ENCODE measurements at regions not wholly inside any gene's neighbourhood (a gene's known extent, or its start where the extent isn't known, plus 50 kb on each side); places are given as distances from the start of the nearest gene placed in this dataset.

DNA sequence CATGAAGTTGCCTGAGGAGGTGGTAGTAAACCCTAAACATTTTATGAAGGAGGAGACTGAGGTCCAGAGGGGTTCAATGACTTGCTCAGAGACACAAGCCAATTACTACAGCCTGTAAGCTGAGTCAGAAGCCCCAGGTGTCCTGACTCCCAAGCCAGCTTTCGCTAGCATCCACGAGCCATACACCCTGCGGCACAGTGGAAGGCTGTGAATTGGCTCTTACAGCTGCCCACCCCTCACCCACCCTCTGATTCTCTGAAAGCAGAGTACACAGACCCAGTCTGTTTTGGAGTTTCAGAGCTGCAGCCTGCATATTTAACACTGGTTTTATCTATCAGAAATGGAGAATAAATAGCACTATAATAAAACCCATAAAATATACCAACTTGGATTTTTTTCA is 253.4 kb downstream of the IGSF11 start:
- DNase-seq (ENCODE audit: low spot score): no peak
- H3K36me3 ChIP-seq (replicated peaks in 1 of 2; ENCODE audit: control insufficient read depth in 2 of 2, insufficient read depth in 2 of 2, low read length in 2 of 2): no peaks in the 10 kb centered on the region
- no peak overlapping the region for H3K4me2 ChIP-seq (ENCODE audit: insufficient read depth, low read length, poor library complexity, severe bottlenecking)

DNA sequence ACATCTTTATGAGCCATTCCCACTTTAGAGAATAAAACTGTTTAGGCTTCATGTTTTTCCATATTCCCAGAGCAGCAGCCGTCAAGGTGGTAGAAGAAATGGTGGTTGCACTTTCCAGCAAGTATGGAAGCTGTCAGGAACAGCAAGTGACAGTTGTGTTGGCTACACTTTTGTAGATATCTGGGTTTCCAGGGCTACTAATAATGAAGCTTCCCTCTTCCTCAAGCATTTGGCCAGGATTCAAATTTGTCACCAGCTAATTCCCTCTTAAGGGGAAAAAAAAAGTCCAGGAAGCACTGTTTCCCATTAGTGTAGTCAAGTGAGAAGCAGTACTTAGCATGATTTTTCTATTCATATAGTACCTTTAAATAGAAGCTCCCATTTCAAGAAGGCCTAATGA is 252.8 kb downstream of the IGSF11 start:
- H3K27ac ChIP-seq (replicated peaks; ENCODE audit: low read length): no peak overlapping the region
- no peak overlapping the region for H3K4ac ChIP-seq (ENCODE audit: low read length)
- no peak overlapping the region for H4K91ac ChIP-seq (ENCODE audit: low read depth, low read length, poor library complexity)
- no peaks in the 10 kb centered on the region for H3K9me3 ChIP-seq (replicated peaks in 1 of 2; ENCODE audit: control insufficient read depth in 2 of 2, insufficient read depth in 1 of 2, low read depth in 1 of 2, low read length in 2 of 2)
- H2BK15ac ChIP-seq (ENCODE audit: low read length): no peak overlapping the region
- H3K23ac ChIP-seq (ENCODE audit: low read depth, low read length, poor library complexity): no peak overlapping the region
- no peak overlapping the region for H3K9ac ChIP-seq (ENCODE audit: low read depth, low read length, poor library complexity)
- no peaks in the 10 kb centered on the region for H3K36me3 ChIP-seq (replicated peaks in 1 of 2; ENCODE audit: control insufficient read depth in 2 of 2, insufficient read depth in 2 of 2, low read length in 2 of 2)
- H2AK5ac ChIP-seq (ENCODE audit: low read depth, low read length): no peak overlapping the region
- no CpG with 5 or more reads among the region's 1 CpG for WGBS, 2 donors (ENCODE audit: extremely low coverage in 2 of 2, insufficient read length in 2 of 2, insufficient replicate concordance in 1 of 2)
- H3K4me3 ChIP-seq (ENCODE audit: low read length in 2 of 2): no peak overlapping the region
- H3K4me2 ChIP-seq (ENCODE audit: insufficient read depth, low read length, poor library complexity, severe bottlenecking): no peak overlapping the region
- no peaks in the 10 kb centered on the region for H3K79me1 ChIP-seq (ENCODE audit: low read depth, low read length)
- no peak overlapping the region for H4K8ac ChIP-seq (ENCODE audit: low read depth, low read length)
- H2BK12ac ChIP-seq (ENCODE audit: low read length): no peak overlapping the region
- H2BK120ac ChIP-seq (ENCODE audit: low read depth, low read length): no peak overlapping the region
- H3K27me3 ChIP-seq (ENCODE audit: control insufficient read depth in 3 of 3, insufficient read depth in 3 of 3, low read depth in 1 of 3, low read length in 3 of 3): no peaks in the 10 kb centered on the region
- no peak overlapping the region for H2BK5ac ChIP-seq (ENCODE audit: low read length)
- H3K4me1 ChIP-seq (ENCODE audit: control insufficient read depth in 2 of 2, insufficient read depth in 1 of 2, low read depth in 1 of 2, low read length in 2 of 2): peaks cover 0 to 5% of the 10 kb centered on the region in 2 donors
- no peak overlapping the region for H3K14ac ChIP-seq (ENCODE audit: low read length)
- H2AFZ ChIP-seq (ENCODE audit: low read length): no peak overlapping the region
- no peak overlapping the region for H3K18ac ChIP-seq (ENCODE audit: low read length)
- no peak for DNase-seq (ENCODE audit: low spot score)

More for the DNA sequence above, 253.4 kb downstream of the IGSF11 start:
- Histone ChIP-seq H3K18ac (ENCODE audit: low read length) (no peak overlapping the region), H2AFZ (ENCODE audit: low read length) (no peak overlapping the region), H3K9ac (ENCODE audit: low read depth, low read length, poor library complexity) (no peak overlapping the region), H3K27ac (replicated peaks; ENCODE audit: low read length) (no peak overlapping the region), H3K14ac (ENCODE audit: low read length) (no peak overlapping the region), H2BK15ac (ENCODE audit: low read length) (no peak overlapping the region), H2BK12ac (ENCODE audit: low read length) (no peak overlapping the region), H2BK5ac (ENCODE audit: low read length) (no peak overlapping the region), H2BK120ac (ENCODE audit: low read depth, low read length) (no peak overlapping the region), H2AK5ac (ENCODE audit: low read depth, low read length) (no peak overlapping the region), H4K91ac (ENCODE audit: low read depth, low read length, poor library complexity) (no peak overlapping the region), H3K4ac (ENCODE audit: low read length) (no peak overlapping the region), H3K23ac (ENCODE audit: low read depth, low read length, poor library complexity) (no peak overlapping the region), H3K79me1 (ENCODE audit: low read depth, low read length) (no peaks in the 10 kb centered on the region), H3K4me3 (ENCODE audit: low read length in 2 of 2) (no peak overlapping the region), H3K4me1 (ENCODE audit: control insufficient read depth in 2 of 2, insufficient read depth in 1 of 2, low read depth in 1 of 2, low read length in 2 of 2) (peaks cover 0 to 5% of the 10 kb centered on the region in 2 donors), H3K27me3 (ENCODE audit: control insufficient read depth in 3 of 3, insufficient read depth in 3 of 3, low read depth in 1 of 3, low read length in 3 of 3) (no peaks in the 10 kb centered on the region), H4K8ac (ENCODE audit: low read depth, low read length) (no peak overlapping the region), H3K9me3 (replicated peaks in 1 of 2; ENCODE audit: control insufficient read depth in 2 of 2, insufficient read depth in 1 of 2, low read depth in 1 of 2, low read length in 2 of 2) (no peaks in the 10 kb centered on the region)
- no CpG with 5 or more reads among the region's 3 CpGs for WGBS, 2 donors (ENCODE audit: extremely low coverage in 2 of 2, insufficient read length in 2 of 2, insufficient replicate concordance in 1 of 2)

DNA sequence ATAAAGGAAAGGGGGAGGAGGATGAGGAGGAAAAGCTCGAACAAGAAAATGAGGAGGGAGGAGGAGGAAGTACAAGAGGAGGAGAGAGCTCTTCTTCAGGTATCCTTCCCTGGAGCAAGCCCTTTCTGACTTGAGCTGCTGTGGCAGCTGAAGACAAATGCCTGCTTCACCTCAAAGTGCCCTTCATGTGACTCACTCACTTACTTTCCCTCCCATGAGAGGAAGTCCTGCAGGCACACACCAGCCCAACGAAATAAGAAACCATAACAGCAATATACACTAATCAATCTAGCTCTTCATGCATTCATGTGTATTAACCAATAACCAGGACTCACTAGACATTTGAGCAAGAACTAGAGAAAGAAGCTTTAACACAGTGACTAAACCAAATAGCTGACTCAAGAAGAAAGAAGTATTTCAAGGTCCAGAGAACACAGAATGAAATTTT is 251.9 kb downstream of the IGSF11 start:
- H2BK5ac ChIP-seq (ENCODE audit: low read length): no peak overlapping the region
- peaks cover 0 to 5% of the 10 kb centered on the region in 2 donors for H3K4me1 ChIP-seq (ENCODE audit: control insufficient read depth in 2 of 2, insufficient read depth in 1 of 2, low read depth in 1 of 2, low read length in 2 of 2)
- no peak overlapping the region for H3K27ac ChIP-seq (replicated peaks; ENCODE audit: low read length)
- H3K9me3 ChIP-seq (replicated peaks in 1 of 2; ENCODE audit: control insufficient read depth in 2 of 2, insufficient read depth in 1 of 2, low read depth in 1 of 2, low read length in 2 of 2): no peaks in the 10 kb centered on the region
- H2BK15ac ChIP-seq (ENCODE audit: low read length): no peak overlapping the region
- H3K36me3 ChIP-seq (replicated peaks in 1 of 2; ENCODE audit: control insufficient read depth in 2 of 2, insufficient read depth in 2 of 2, low read length in 2 of 2): no peaks in the 10 kb centered on the region
- no peak overlapping the region for H3K23ac ChIP-seq (ENCODE audit: low read depth, low read length, poor library complexity)
- H4K8ac ChIP-seq (ENCODE audit: low read depth, low read length): no peak overlapping the region
- H3K4me2 ChIP-seq (ENCODE audit: insufficient read depth, low read length, poor library complexity, severe bottlenecking): no peak overlapping the region
- no peak overlapping the region for H4K91ac ChIP-seq (ENCODE audit: low read depth, low read length, poor library complexity)
- H3K4ac ChIP-seq (ENCODE audit: low read length): no peak overlapping the region
- no peak overlapping the region for H3K4me3 ChIP-seq (ENCODE audit: low read length in 2 of 2)
- no peak overlapping the region for H3K18ac ChIP-seq (ENCODE audit: low read length)
- H2BK12ac ChIP-seq (ENCODE audit: low read length): no peak overlapping the region
- no CpG with 5 or more reads among the region's 2 CpGs for WGBS, 2 donors (ENCODE audit: extremely low coverage in 2 of 2, insufficient read length in 2 of 2, insufficient replicate concordance in 1 of 2)
- DNase-seq (ENCODE audit: low spot score): no peak
- H2AFZ ChIP-seq (ENCODE audit: low read length): no peak overlapping the region
- H3K79me1 ChIP-seq (ENCODE audit: low read depth, low read length): no peaks in the 10 kb centered on the region
- no peak overlapping the region for H3K9ac ChIP-seq (ENCODE audit: low read depth, low read length, poor library complexity)
- no peaks in the 10 kb centered on the region for H3K27me3 ChIP-seq (ENCODE audit: control insufficient read depth in 3 of 3, insufficient read depth in 3 of 3, low read depth in 1 of 3, low read length in 3 of 3)
- no peak overlapping the region for H2AK5ac ChIP-seq (ENCODE audit: low read depth, low read length)
- H3K14ac ChIP-seq (ENCODE audit: low read length): no peak overlapping the region
- no peak overlapping the region for H2BK120ac ChIP-seq (ENCODE audit: low read depth, low read length)

DNA sequence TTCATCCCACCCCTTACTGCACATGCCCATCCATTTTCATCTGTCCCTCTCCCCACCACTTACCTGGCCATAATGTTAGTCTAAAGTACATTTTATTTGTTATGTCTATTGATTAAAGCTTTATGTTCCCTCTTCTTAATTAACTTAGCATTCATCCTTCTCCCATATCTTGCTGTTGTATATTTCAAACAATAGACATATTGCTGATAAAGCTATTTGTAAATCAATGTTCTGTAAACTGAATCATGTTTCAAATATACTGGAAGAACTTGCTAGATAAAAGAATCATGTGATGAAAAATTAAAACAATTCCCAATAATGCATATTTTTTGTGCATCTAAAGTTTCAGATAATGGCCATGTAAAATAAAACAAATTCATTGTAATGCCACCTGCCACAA is 249.2 kb downstream of the IGSF11 start:
- Histone ChIP-seq H3K4ac (ENCODE audit: low read length) (no peak overlapping the region), H3K9me3 (replicated peaks in 1 of 2; ENCODE audit: control insufficient read depth in 2 of 2, insufficient read depth in 1 of 2, low read depth in 1 of 2, low read length in 2 of 2) (no peaks in the 10 kb centered on the region), H3K14ac (ENCODE audit: low read length) (no peak overlapping the region), H3K27ac (replicated peaks; ENCODE audit: low read length) (no peak overlapping the region), H3K4me2 (ENCODE audit: insufficient read depth, low read length, poor library complexity, severe bottlenecking) (no peak overlapping the region), H3K23ac (ENCODE audit: low read depth, low read length, poor library complexity) (no peak overlapping the region), H3K79me1 (ENCODE audit: low read depth, low read length) (no peaks in the 10 kb centered on the region), H3K4me1 (ENCODE audit: control insufficient read depth in 2 of 2, insufficient read depth in 1 of 2, low read depth in 1 of 2, low read length in 2 of 2) (peaks cover 0 to 5% of the 10 kb centered on the region in 2 donors), H2BK120ac (ENCODE audit: low read depth, low read length) (no peak overlapping the region), H2BK5ac (ENCODE audit: low read length) (no peak overlapping the region), H4K91ac (ENCODE audit: low read depth, low read length, poor library complexity) (no peak overlapping the region), H2AK5ac (ENCODE audit: low read depth, low read length) (no peak overlapping the region), H2AFZ (ENCODE audit: low read length) (no peak overlapping the region), H2BK12ac (ENCODE audit: low read length) (no peak overlapping the region), H3K4me3 (ENCODE audit: low read length in 2 of 2) (no peak overlapping the region), H3K36me3 (replicated peaks in 1 of 2; ENCODE audit: control insufficient read depth in 2 of 2, insufficient read depth in 2 of 2, low read length in 2 of 2) (no peaks in the 10 kb centered on the region), H3K9ac (ENCODE audit: low read depth, low read length, poor library complexity) (no peak overlapping the region), H3K27me3 (ENCODE audit: control insufficient read depth in 3 of 3, insufficient read depth in 3 of 3, low read depth in 1 of 3, low read length in 3 of 3) (no peaks in the 10 kb centered on the region), H3K18ac (ENCODE audit: low read length) (no peak overlapping the region), H4K8ac (ENCODE audit: low read depth, low read length) (no peak overlapping the region), H2BK15ac (ENCODE audit: low read length) (no peak overlapping the region)
- no peak for DNase-seq (ENCODE audit: low spot score)

All from neuronal stem cell (in vitro differentiated cells).